ENCODE measurements at regions not wholly inside any gene's neighbourhood (a gene's known extent, or its start where the extent isn't known, plus 50 kb on each side); places are given as distances from the start of the nearest gene placed in this dataset.
A peak's percentile ranks its signal among the peaks of the same experiment; 100 is the strongest.

GRCh38 chr11:69380451-69380901 lies 86.5 kb downstream of the MYEOV start:
- no peak for DNase-seq

GRCh38 chr11:69380921-69381581 lies 87.1 kb downstream of the MYEOV start:
- no peak for DNase-seq

- DNase-seq, result no peak
Measured at GRCh38 chr11:69381681-69382130, 87.8 kb downstream of the MYEOV start.

GRCh38 chr11:69382131-69383128 lies 88.5 kb downstream of the MYEOV start:
- DNase-seq, result peak; percentile 77 to 87

GRCh38 chr11:69383372-69384250 lies 89.7 kb downstream of the MYEOV start:
- DNase-seq, result no peak

- no peak for DNase-seq
Measured at GRCh38 chr11:69384251-69385143, 90.5 kb downstream of the MYEOV start.

- no peak for DNase-seq
Measured at GRCh38 chr11:69385144-69385820, 91.3 kb downstream of the MYEOV start.

- DNase-seq, result no peak
Measured at GRCh38 chr11:69385832-69386427, 92.0 kb downstream of the MYEOV start.

- DNase-seq, result no peak
Measured at GRCh38 chr11:69386594-69387408, 92.8 kb downstream of the MYEOV start.

GRCh38 chr11:69387409-69387885 lies 93.5 kb downstream of the MYEOV start:
- DNase-seq, result no peak

- DNase-seq, result no peak
Measured at GRCh38 chr11:69388210-69388609, 93.3 kb upstream of the LINC01488 start.

GRCh38 chr11:69388661-69389060 lies 92.8 kb upstream of the LINC01488 start:
- DNase-seq, result no peak

- no peak for DNase-seq
Measured at GRCh38 chr11:69390561-69390960, 90.9 kb upstream of the LINC01488 start.

- no peak for DNase-seq
Measured at GRCh38 chr11:69391192-69392103, 90.0 kb upstream of the LINC01488 start.

GRCh38 chr11:69392104-69392653 lies 89.3 kb upstream of the LINC01488 start:
- no peak for DNase-seq

GRCh38 chr11:69393178-69393832 lies 88.2 kb upstream of the LINC01488 start:
- no peak for DNase-seq

GRCh38 chr11:69393865-69394233 lies 87.6 kb upstream of the LINC01488 start:
- no peak for DNase-seq
